ENCODE measurements at regions not wholly inside any gene's neighbourhood (a gene's known extent, or its start where the extent isn't known, plus 50 kb on each side); places are given as distances from the start of the nearest gene placed in this dataset.
A peak's percentile ranks its signal among the peaks of the same experiment; 100 is the strongest.

DNA sequence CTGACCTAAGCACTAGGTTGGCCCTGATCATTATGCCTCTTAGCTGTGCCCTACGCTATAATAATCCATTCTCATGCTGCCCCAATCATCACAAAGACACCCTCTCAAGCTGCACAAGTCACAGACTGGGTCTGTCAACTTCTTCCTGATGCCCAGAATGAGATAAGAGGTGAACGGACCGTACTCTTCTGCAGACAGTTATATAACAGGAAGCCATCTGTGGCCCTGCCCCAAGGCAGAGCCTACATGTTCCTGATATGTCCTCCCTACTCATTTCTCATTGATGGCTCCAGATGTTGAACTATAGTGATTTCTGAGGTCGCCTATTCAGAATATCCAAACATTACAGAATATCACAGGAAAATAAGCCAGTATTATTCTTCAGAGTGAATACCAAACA lies 471.6 kb upstream of the ERCC4 start:
- no peak for TF ChIP-seq SUZ12 (IDR thresholded peaks at IDR 0.05)
- no peak for TF ChIP-seq NFRKB (IDR thresholded peaks at IDR 0.05)
- no peak for TF ChIP-seq CTBP1 (IDR thresholded peaks at IDR 0.05; ENCODE audit: borderline replicate concordance)
- no peak for TF ChIP-seq SP1 (IDR thresholded peaks at IDR 0.05)
- no peak for TF ChIP-seq FOXM1 (IDR thresholded peaks at IDR 0.05; ENCODE audit: borderline replicate concordance)
- TF ChIP-seq ARNT (IDR thresholded peaks at IDR 0.05) = no peak
- TF ChIP-seq FOXA1 (IDR thresholded peaks at IDR 0.05) = no peak
- TF ChIP-seq FOXK2 (IDR thresholded peaks at IDR 0.05) = no peak
- TF ChIP-seq BHLHE40 (IDR thresholded peaks at IDR 0.05; ENCODE audit: borderline replicate concordance) = no peak
- TF ChIP-seq LEF1 (IDR thresholded peaks at IDR 0.05; ENCODE audit: borderline replicate concordance) = no peak
- TF ChIP-seq ELF4 (IDR thresholded peaks at IDR 0.05) = no peak
- no peak for TF ChIP-seq L3MBTL2 (conservative IDR thresholded peaks at IDR 0.05)
- no peak for TF ChIP-seq ZNF384 (IDR thresholded peaks at IDR 0.05)
- no peak for TF ChIP-seq HDGF (IDR thresholded peaks at IDR 0.05; ENCODE audit: borderline replicate concordance)
- TF ChIP-seq, protein P1, sequence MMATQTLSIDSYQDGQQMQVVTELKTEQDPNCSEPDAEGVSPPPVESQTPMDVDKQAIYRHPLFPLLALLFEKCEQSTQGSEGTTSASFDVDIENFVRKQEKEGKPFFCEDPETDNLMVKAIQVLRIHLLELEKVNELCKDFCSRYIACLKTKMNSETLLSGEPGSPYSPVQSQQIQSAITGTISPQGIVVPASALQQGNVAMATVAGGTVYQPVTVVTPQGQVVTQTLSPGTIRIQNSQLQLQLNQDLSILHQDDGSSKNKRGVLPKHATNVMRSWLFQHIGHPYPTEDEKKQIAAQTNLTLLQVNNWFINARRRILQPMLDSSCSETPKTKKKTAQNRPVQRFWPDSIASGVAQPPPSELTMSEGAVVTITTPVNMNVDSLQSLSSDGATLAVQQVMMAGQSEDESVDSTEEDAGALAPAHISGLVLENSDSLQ (IDR thresholded peaks at IDR 0.05) = no peak
- no peak for TF ChIP-seq TARDBP (IDR thresholded peaks at IDR 0.05)
- ChIA-PET CTCF (no interaction called here), POLR2A (no interaction called here)
- DNase-seq (ENCODE audit: extremely low spot score) = no peak

DNA sequence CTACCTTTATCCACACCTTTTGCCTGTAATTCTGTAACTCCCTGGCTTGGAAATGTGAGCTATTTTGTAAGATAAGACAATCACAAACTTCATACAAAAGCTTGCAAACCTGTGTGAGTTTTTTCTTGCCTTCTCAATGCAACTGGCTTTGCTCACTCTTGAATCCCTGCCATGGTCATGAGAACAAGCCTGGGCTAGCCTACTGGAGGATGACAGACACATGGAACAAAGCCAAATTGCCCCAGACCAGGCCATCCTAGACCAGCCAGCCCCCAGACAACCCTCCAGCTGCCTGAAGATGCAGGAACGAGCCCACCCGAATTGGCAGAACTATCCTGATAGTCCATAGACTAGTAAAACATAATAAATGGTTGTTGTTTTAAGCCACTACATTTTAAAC lies 466.6 kb upstream of the ERCC4 start:
- CTCF ChIA-PET = interaction anchor here (0.6 kb wide), 1 partner anchor 8 kb away, joined by 3 read pairs; no protein-coding TSS in a partner anchor
- POLR2A ChIA-PET = no interaction called here
- DNase-seq (ENCODE audit: extremely low spot score) = no peak
- TF ChIP-seq HDGF (IDR thresholded peaks at IDR 0.05; ENCODE audit: borderline replicate concordance) (no peak), TARDBP (IDR thresholded peaks at IDR 0.05) (no peak), FOXA1 (IDR thresholded peaks at IDR 0.05) (no peak), ELF4 (IDR thresholded peaks at IDR 0.05) (no peak), FOXM1 (IDR thresholded peaks at IDR 0.05; ENCODE audit: borderline replicate concordance) (no peak)
- TF ChIP-seq, protein P1 (IDR thresholded peaks at IDR 0.05) = no peak

DNA sequence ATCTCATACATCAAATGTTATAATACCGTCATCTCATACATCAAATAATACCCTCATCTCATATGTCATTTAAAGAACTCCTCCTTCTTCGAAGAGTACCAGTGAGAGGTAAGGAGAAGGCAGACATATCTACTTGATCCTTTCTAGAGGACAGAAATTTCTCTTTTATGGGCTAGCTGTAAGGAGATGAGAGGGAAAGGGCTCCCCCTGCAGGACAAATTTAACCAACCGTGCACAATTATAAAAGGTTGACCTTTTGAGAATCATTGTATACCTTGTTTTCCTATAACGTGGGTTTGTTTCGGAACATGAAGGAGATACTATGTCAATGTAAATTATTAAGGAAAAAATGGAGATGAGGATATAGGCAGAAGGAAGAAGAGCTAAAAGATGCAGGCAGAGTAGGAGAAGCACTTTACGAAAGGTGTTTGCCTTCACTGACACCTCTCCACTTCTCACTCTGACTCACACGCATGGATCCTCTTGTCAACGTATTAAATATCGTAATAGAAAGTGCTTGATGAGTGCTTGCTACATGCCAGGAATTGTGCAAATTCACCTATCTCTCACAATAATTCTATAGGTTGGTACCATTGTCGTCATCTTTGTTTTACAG lies 465.9 kb upstream of the ERCC4 start:
- DNase-seq (ENCODE audit: extremely low spot score) = peak; percentile 9
- ChIA-PET POLR2A (no interaction called here), CTCF (interaction anchor here (0.6 kb wide), 1 partner anchor 9 kb away, joined by 3 read pairs; no protein-coding TSS in a partner anchor)
- TF ChIP-seq TARDBP (IDR thresholded peaks at IDR 0.05) (no peak), ARNT (IDR thresholded peaks at IDR 0.05) (no peak), SP1 (IDR thresholded peaks at IDR 0.05) (no peak), ZNF384 (IDR thresholded peaks at IDR 0.05) (no peak), HDGF (IDR thresholded peaks at IDR 0.05; ENCODE audit: borderline replicate concordance) (no peak), SUZ12 (IDR thresholded peaks at IDR 0.05) (no peak), L3MBTL2 (conservative IDR thresholded peaks at IDR 0.05) (no peak), NFRKB (IDR thresholded peaks at IDR 0.05) (no peak), CTBP1 (IDR thresholded peaks at IDR 0.05; ENCODE audit: borderline replicate concordance) (no peak)
- TF ChIP-seq, protein P1 (IDR thresholded peaks at IDR 0.05) = no peak

DNA sequence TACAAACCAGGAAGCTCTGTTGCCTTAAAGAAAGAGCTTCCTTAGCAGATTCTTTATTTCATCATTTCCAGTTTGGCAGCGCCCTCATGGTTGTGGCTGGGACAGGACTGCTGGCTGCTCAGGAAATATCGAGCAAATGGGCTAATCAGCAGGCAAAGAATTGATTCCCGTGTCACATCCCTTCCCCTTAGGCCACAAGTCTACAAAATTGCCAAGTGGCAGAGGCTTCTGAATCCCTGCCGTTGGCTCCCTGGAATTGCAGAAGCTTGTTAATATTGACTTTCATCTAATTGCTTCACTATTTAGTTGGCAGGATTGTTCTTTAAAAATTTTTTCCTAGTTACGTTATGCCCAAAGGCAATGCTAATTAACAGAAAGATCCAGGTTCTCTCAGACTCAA lies 456.3 kb upstream of the ERCC4 start:
- TF ChIP-seq FOXM1 (IDR thresholded peaks at IDR 0.05; ENCODE audit: borderline replicate concordance) (no peak), SUZ12 (IDR thresholded peaks at IDR 0.05) (no peak), CTBP1 (IDR thresholded peaks at IDR 0.05; ENCODE audit: borderline replicate concordance) (no peak), TARDBP (IDR thresholded peaks at IDR 0.05) (no peak), HDGF (IDR thresholded peaks at IDR 0.05; ENCODE audit: borderline replicate concordance) (no peak), LEF1 (IDR thresholded peaks at IDR 0.05; ENCODE audit: borderline replicate concordance) (no peak), ZNF384 (IDR thresholded peaks at IDR 0.05) (no peak), ARNT (IDR thresholded peaks at IDR 0.05) (no peak), BHLHE40 (IDR thresholded peaks at IDR 0.05; ENCODE audit: borderline replicate concordance) (no peak), FOXK2 (IDR thresholded peaks at IDR 0.05) (no peak)
- ChIA-PET POLR2A (no interaction called here), CTCF (no interaction called here)
- no peak for DNase-seq (ENCODE audit: extremely low spot score)

- POLR2A ChIA-PET = no interaction called here
- CTCF ChIA-PET = no interaction called here
- DNase-seq (ENCODE audit: extremely low spot score) = no peak
- TF ChIP-seq NFRKB (IDR thresholded peaks at IDR 0.05) = no peak
- no peak for TF ChIP-seq SP1 (IDR thresholded peaks at IDR 0.05)
- no peak for TF ChIP-seq LEF1 (IDR thresholded peaks at IDR 0.05; ENCODE audit: borderline replicate concordance)
- no peak for TF ChIP-seq HDGF (IDR thresholded peaks at IDR 0.05; ENCODE audit: borderline replicate concordance)
- no peak for TF ChIP-seq FOXK2 (IDR thresholded peaks at IDR 0.05)
- TF ChIP-seq ZNF384 (IDR thresholded peaks at IDR 0.05) = no peak
- TF ChIP-seq ARNT (IDR thresholded peaks at IDR 0.05) = no peak
- TF ChIP-seq FOXA1 (IDR thresholded peaks at IDR 0.05) = no peak
- no peak for TF ChIP-seq FOXM1 (IDR thresholded peaks at IDR 0.05; ENCODE audit: borderline replicate concordance)
- no peak for TF ChIP-seq L3MBTL2 (conservative IDR thresholded peaks at IDR 0.05)
- TF ChIP-seq ELF4 (IDR thresholded peaks at IDR 0.05) = no peak
- TF ChIP-seq SUZ12 (IDR thresholded peaks at IDR 0.05) = no peak
- TF ChIP-seq BHLHE40 (IDR thresholded peaks at IDR 0.05; ENCODE audit: borderline replicate concordance) = no peak
- no peak for TF ChIP-seq CTBP1 (IDR thresholded peaks at IDR 0.05; ENCODE audit: borderline replicate concordance)
- TF ChIP-seq, protein P1 (IDR thresholded peaks at IDR 0.05) = no peak
- no peak for TF ChIP-seq TARDBP (IDR thresholded peaks at IDR 0.05)
Observed at GRCh38 chr16:13471036-13471435, 448.9 kb upstream of the ERCC4 start.

All from HEK293T (cell line).